22Rv1 (cell line): ENCODE measurements at regions not wholly inside any gene's neighbourhood (a gene's known extent, or its start where the extent isn't known, plus 50 kb on each side); places are given as distances from the start of the nearest gene placed in this dataset.
"Not testable (repeated sequence)": the region's sequence is repeated elsewhere in the genome, so short reads cannot be mapped to it uniquely, and the experiment has no call there.

Source experiments
- H3K27ac ChIP-seq: fragments of 450-650 bp; 2 replicates; pipeline ENCODE4 v1.5.1; 2017
- CTCF ChIP-seq: fragments of 450-650 bp; IDR thresholded peaks from 2 replicates; pipeline ENCODE4 v1.5.1; 2017; ENCODE audit warnings: mild to moderate bottlenecking
- ZFX ChIP-seq: fragments of 450-650 bp; IDR thresholded peaks from 2 replicates; pipeline ENCODE4 v1.6.1; 2017; ENCODE audit warnings: antibody characterized with exemption, borderline replicate concordance

GRCh38 chr3:73828348-73828747 lies 203.6 kb upstream of the PDZRN3 start:
- TF ChIP-seq ZFX = no peak
- TF ChIP-seq CTCF = no peak
- H3K27ac ChIP-seq = no peak overlapping the region

GRCh38 chr3:73827725-73828211 lies 203.0 kb upstream of the PDZRN3 start:
- no peak overlapping the region for H3K27ac ChIP-seq
- no peak for TF ChIP-seq ZFX
- TF ChIP-seq CTCF = no peak

GRCh38 chr3:73827204-73827603 lies 202.5 kb upstream of the PDZRN3 start:
- TF ChIP-seq CTCF (no peak), ZFX (no peak)

GRCh38 chr3:73820896-73821295 lies 196.2 kb upstream of the PDZRN3 start:
- not testable (repeated sequence) for H3K27ac ChIP-seq

More at GRCh38 chr3:73827204-73827603, 202.5 kb upstream of the PDZRN3 start:
- no peak overlapping the region for H3K27ac ChIP-seq

GRCh38 chr3:73820431-73820830 lies 195.7 kb upstream of the PDZRN3 start:
- no peak overlapping the region for H3K27ac ChIP-seq
- TF ChIP-seq CTCF (no peak), ZFX (no peak)

GRCh38 chr3:73815966-73816365 lies 191.2 kb upstream of the PDZRN3 start:
- TF ChIP-seq ZFX = no peak
- no peak for TF ChIP-seq CTCF
- H3K27ac ChIP-seq = no peak overlapping the region

- H3K27ac ChIP-seq = no peak overlapping the region
- no peak for TF ChIP-seq ZFX
- TF ChIP-seq CTCF = no peak
Observed at GRCh38 chr3:73813692-73814292, 189.1 kb upstream of the PDZRN3 start.

GRCh38 chr3:73813291-73813690 lies 188.6 kb upstream of the PDZRN3 start:
- no peak for TF ChIP-seq ZFX
- TF ChIP-seq CTCF = no peak

More at GRCh38 chr3:73813291-73813690, 188.6 kb upstream of the PDZRN3 start:
- H3K27ac ChIP-seq = no peak overlapping the region
